GM18873 (cell line): ENCODE measurements at regions not wholly inside any gene's neighbourhood (a gene's known extent, or its start where the extent isn't known, plus 50 kb on each side); places are given as distances from the start of the nearest gene placed in this dataset.
"Not testable (repeated sequence)": the region's sequence is repeated elsewhere in the genome, so short reads cannot be mapped to it uniquely, and the experiment has no call there.

ENCODE experiments used
- ATAC-seq: cut with Tn5 transposase; IDR thresholded peaks from one replicate; pipeline ENCODE4 v1.9.1; 2021; ENCODE audit warnings: mild to moderate bottlenecking, moderate library complexity, moderate number of reproducible peaks; ENCODE audit not compliant: unreplicated experiment, low FRiP score

DNA sequence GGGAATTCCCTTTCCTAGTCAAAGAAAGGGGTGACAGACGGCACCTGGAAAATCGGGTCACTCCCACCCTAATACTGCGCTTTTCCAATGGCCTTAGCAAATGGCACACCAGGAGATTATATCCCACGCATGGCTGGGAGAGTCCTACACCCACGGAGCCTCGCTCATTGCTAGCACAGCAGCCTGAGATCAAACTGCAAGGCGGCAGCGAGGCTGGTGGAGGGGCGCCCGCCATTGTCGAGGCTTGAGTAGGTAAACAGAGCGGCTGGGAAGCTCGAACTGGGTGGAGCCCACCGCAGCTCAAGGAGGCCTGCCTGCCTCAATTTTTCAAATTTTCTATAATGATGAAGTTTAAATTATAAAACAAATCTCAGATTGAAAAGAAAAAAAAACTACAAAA lies 522.7 kb upstream of the HS3ST5 start:
- ATAC-seq: not testable (repeated sequence)

- ATAC-seq: no peak
Measured at GRCh38 chr6:114863610-114864009, 520.8 kb upstream of the HS3ST5 start.

DNA sequence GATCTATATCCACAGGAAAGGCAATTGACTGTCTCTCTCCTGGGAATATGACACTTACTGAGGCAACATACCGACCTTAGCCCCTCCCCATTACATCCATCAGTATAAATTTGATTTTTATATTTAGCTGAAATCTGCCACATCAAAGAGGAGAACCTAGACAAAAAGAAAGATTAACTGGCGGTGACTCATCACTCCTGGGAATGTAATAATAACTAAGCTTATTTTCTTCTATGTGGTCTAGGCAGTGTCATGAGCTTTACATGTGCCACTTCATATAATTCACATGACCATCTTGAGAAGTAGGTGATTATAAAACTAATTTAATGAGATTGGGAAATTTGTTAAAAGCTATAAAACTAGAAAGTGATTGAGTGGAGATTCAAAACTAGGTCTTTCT lies 520.0 kb upstream of the HS3ST5 start:
- no peak for ATAC-seq

DNA sequence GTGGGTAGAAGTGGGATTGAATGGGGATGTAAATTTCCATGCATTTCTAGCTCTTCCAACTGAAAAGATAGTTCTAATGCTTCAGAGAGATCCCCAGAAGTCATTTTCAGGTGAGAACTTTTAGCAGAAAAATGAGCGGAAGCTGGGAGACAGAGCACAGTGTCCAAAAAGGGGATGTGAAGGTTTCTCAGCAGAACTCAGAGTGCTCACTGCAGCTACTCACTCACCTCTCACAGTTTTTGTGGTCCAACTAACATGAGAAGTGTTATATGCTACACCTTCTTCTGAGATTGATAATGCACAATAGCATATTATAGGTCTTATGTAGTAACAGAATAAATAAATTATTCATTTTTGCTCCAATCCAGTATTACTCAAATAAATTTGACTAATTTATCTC lies 519.2 kb upstream of the HS3ST5 start:
- ATAC-seq: no peak

- ATAC-seq: no peak
Measured at GRCh38 chr6:114844359-114844758, 501.5 kb upstream of the HS3ST5 start.

- no peak for ATAC-seq
Measured at GRCh38 chr6:114839019-114839418, 496.2 kb upstream of the HS3ST5 start.

DNA sequence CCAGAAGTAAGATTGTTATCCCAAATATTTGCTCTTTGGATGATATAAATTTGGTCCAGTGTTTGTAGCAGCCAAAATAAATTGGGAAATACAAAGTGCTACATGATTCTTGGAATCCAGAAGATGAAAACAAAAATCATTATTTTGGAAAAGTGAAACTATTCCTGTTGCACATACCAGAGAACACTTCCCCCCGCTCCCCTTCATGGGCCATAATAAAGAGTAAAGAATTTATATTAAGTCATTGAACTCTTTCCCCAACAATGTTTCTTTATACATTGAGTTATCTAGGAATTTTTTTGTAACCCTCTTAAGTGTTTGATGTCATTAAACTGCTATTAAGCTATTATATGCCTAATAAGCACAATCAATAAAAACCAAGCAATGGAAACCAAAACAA lies 490.4 kb upstream of the HS3ST5 start:
- no peak for ATAC-seq

GRCh38 chr6:114830515-114830914 lies 487.7 kb upstream of the HS3ST5 start:
- ATAC-seq: no peak

GRCh38 chr6:114827135-114827534 lies 484.3 kb upstream of the HS3ST5 start:
- no peak for ATAC-seq

- no peak for ATAC-seq
Measured at GRCh38 chr6:114824409-114824808, 481.6 kb upstream of the HS3ST5 start.

- no peak for ATAC-seq
Measured at GRCh38 chr6:114816678-114817077, 473.9 kb upstream of the HS3ST5 start.

- ATAC-seq: no peak
Measured at GRCh38 chr6:114810468-114810867, 467.6 kb upstream of the HS3ST5 start.

DNA sequence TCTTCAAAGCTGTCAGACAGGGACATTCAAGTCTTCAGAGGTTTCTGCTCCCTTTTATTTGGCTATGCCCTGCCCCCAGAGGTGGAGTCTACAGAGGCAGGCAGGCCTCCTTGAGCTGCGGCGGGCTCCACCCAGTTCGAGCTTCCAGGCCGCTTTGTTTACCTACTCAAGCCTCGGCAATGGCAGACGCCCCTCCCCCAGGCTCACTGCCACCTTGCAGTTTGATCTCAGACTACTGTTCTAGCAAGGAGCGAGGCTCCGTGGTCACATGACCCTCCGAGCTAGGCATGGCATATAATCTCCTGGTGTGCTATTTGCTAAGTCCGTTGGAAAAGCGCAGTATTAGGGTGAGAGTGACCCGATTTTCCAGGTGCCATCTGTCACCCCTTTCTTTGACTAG lies 462.6 kb upstream of the HS3ST5 start:
- not testable (repeated sequence) for ATAC-seq

- ATAC-seq: no peak
Measured at GRCh38 chr6:114796576-114796975, 453.8 kb upstream of the HS3ST5 start.

GRCh38 chr6:114793428-114793827 lies 450.6 kb upstream of the HS3ST5 start:
- no peak for ATAC-seq

- no peak for ATAC-seq
Measured at GRCh38 chr6:114785235-114786127, 442.7 kb upstream of the HS3ST5 start.

GRCh38 chr6:114783783-114784182 lies 441.0 kb upstream of the HS3ST5 start:
- no peak for ATAC-seq

DNA sequence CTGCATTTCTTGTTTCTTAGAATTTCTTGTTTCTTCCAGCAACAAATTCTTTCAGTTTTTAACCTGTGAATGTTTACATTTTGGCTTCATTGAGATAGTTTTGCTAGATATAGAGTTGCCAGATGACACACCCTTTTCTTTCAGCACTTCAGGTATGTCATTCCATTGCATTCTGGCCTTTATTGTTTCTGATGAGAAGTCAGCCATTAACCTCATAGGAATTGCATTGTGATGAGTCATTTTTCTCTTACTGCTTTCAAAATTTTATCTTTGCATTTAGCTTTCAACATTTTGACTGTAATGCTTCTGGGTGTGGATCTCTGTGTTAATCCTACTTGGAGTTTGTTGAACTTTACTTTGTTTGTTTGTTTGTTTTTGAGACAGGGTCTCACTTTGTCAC lies 440.3 kb upstream of the HS3ST5 start:
- no peak for ATAC-seq

DNA sequence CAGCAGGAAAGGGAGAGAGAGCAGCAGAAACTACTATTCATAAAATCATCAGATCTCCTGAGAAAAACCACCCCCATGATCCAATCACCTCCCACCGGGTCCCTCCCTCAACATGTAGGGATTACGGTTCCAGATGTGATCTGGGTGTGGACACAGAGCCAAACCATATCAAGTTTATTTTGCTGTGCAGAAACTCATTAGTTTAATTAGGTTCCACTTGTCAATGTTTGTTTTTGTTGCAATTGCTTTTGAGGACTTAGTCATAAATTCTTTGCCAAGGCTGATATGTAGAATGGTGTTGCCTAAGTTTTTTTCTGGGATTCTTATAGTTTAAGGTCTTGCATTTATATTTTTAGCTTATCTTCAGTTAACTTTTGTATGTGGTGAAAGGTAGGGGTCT lies 422.0 kb upstream of the HS3ST5 start:
- no peak for ATAC-seq

GRCh38 chr6:114762145-114762544 lies 419.3 kb upstream of the HS3ST5 start:
- ATAC-seq: no peak

- no peak for ATAC-seq
Measured at GRCh38 chr6:114747995-114748625, 405.3 kb upstream of the HS3ST5 start.

GRCh38 chr6:114740547-114740946 lies 397.7 kb upstream of the HS3ST5 start:
- ATAC-seq: no peak
